Cerebellar cortex (tissue), 1 donor: ENCODE measurements at regions not wholly inside any gene's neighbourhood (a gene's known extent, or its start where the extent isn't known, plus 50 kb on each side); places are given as distances from the start of the nearest gene placed in this dataset.

Source experiments
- DNase-seq: peaks from one replicate; pipeline ENCODE4 v3.0.0-alpha.2; 2015; ENCODE audit warnings: low spot score

GRCh38 chr14:87879389-87879788, 113.6 kb downstream of the GALC start:
- DNase-seq, result no peak

DNA sequence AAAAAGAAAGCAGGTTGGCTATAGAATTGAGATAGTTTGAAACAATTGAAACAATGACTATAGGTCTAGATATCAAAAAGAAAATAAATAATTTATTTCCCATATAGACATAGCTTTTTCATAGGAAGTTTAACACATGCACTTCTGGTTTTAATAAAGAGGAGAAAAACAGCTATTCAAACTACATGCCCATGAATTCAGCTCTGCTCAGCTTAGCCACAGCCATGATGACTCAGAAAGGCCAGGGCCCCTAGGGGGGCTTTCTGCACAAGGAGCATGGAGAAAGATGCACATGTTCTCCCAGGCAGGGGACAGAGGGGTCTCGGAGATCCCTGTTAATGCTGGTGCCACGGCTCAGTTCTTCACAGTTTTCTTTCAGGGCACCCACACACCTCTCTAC, 114.0 kb downstream of the GALC start:
- DNase-seq, result no peak

- DNase-seq, result no peak
Observed at GRCh38 chr14:87877877-87878276, 115.1 kb downstream of the GALC start.

DNA sequence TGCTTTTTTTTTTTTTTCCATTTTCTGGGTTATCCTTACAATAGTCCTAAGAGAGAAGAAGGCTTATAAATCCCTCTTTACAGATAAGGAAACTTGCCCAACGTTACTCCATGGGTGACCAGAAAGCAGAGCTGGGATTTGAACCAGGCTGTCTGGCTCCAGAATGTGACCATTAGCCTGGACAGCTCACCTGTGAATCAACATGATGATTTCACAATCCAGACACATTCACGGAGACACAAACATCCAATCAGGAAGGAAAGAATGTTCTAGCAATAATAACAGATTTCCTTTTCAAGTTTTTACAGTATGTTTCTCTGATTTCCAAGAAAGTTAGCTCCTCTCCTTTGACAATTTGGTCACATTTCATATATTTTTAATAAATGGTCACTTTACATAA, 118.3 kb downstream of the GALC start:
- no peak for DNase-seq

GRCh38 chr14:87873741-87874140, 119.2 kb downstream of the GALC start:
- DNase-seq, result no peak

- DNase-seq, result no peak
Observed at GRCh38 chr14:87869619-87870583, 123.1 kb downstream of the GALC start.

DNA sequence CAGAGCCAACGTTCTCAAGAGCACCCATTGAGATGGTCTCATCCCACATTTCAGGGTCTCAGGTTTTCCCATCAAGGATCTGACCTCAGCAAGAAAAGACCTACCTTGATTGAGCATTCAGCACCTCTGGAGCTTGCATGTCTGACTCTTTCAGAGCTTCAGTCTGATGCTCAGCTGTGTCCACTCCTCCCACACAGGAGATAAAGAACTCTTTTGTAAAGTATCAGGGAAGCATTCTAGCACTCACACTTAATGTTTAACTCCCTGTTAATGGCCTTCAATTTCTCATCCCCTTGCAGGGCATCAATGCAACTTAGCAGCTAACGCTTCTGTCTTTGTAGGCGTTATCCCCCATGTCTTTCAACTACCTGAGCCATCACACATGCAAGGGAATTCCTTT, 124.1 kb downstream of the GALC start:
- DNase-seq, result no peak

DNA sequence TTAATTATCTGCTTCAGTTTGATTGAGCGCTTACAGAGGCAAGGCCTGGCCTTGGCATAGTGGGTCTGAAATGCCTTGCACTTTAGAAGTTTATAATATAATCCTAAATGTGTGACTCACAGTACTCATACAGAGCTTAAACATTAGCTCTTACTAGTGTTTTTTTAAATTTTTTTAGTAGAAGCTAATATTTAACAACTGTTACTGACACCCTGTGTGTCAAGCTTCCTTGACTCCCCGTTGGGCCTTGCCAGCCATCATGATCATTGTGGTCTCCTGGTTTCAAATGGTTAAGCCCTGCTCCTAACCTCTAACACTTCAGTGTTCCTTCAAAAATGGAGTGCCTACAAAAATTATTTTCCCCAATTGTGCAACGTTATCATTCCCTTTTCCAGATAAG, 126.9 kb downstream of the GALC start:
- DNase-seq, result no peak

- no peak for DNase-seq
Observed at GRCh38 chr14:87864356-87865270, 128.4 kb downstream of the GALC start.

DNA sequence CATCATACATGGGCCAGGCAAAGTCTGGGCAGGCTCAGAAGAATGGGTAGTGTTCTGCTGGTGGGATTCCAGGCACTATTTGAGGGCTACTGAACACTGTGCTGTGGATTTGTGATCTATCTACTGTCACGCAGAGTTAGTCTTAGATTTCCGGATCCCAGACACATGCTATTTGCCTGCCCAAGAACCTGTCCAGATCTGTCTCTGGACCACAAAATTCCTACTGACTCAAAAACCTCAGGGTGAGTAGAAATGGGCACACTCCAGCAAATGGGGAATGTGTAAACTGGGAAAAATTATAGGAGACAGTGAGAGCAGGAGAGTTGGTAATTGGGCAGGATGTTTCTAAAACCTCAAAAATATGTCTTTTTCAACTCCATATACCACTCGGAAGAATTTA, 129.9 kb downstream of the GALC start:
- DNase-seq, result no peak

DNA sequence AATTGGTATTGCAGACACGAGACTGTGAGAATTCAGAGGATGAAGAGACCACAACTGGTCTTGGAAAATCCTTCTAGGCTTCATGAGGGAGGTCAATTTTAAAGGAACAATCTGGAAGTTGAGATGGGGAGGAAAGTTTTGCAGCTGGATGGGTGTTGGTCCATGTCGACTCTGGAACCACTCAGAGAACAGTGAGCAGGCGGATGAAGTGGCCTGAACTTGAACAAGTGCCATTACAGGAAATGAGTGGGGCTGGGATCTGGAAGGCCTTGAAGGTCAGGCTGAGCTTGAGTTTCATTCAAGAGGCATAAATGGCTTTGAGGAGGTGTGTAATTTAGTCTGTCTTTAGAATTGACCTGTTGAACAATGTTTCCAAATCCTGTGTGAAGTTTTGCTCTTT, 140.9 kb downstream of the GALC start:
- DNase-seq, result no peak

DNA sequence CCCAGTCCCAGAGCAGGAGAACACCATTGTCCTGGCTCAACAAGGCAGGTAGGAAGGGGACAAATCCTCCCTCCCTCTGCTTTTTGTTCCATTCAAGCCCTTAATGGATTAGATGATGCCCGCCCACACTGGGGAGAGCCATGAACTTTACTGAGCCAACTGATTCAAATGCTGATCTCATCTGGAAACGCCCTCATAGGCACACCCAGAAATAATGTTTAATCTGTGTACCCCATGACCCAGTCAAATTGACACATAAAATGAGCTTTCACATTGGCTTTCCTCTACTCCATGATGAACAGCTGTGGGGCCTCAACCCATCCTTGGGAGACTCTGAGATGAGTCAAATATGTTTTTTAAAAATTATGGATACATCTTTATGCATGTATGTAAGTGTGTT, 141.8 kb downstream of the GALC start:
- no peak for DNase-seq

- DNase-seq, result no peak
Observed at GRCh38 chr14:87847216-87847755, 145.7 kb downstream of the GALC start.

DNA sequence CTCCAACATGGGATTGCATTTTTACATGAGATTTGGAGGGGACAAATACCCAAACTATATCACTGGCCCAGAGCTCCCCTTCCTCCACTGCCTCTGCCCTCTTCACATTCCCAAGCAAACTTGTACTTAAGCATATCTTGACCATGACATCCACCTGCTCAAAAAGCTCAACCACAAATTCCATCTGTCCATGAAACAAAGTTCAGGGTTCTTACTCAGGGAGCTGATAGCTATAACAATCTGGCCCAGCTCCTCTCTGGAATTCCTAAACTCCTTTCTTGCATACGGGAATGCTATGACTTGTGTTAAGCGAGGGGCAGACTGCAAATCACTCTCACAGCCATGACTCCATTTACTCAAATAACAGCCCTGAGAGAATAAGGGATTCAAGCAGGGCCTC, 152.1 kb downstream of the GALC start:
- no peak for DNase-seq

GRCh38 chr14:87838931-87839330, 154.1 kb downstream of the GALC start:
- DNase-seq, result no peak

DNA sequence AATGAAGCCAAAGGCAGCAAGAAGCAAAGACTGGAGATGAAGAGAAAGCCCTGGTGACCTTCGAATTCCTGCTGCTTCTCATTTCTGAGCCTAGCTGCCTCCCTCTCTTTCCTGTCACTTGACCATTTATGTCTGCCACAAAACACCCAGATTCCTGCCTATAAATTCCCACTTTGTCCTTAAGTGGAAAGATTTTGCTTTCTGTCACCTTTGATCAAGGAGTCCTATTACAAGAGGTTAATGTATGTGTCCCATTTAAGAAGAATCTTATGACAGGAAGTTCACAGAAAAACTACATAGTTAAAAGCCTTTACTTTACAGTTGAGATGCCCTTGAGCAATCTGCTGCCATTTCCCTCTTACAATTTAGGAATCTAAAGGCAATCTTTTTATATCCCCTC, 155.7 kb downstream of the GALC start:
- DNase-seq, result no peak

GRCh38 chr14:87834594-87834993, 158.4 kb downstream of the GALC start:
- DNase-seq, result no peak

GRCh38 chr14:87833026-87833425, 160.0 kb downstream of the GALC start:
- DNase-seq, result no peak

- DNase-seq, result no peak
Observed at GRCh38 chr14:87830443-87831096, 162.4 kb downstream of the GALC start.

DNA sequence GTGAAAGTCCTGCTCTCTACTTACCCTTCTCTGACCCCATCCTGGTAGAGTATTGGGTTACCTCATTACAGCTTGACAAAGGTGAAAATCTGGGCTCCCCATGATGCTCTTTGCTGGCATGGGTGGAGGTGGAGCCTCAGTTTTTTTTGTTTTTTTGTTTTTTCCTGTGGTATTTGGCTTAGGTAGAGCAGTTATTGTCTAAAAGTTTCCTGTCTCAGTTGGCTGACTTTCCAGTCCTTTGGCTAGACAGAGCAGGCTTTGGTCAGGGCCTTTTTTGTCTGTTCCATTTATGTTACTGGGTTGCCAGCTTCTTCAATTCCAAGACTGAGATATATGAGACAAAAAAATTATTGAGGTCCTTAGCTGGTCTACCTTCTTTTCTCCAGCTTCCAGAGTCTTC, 163.4 kb downstream of the GALC start:
- no peak for DNase-seq

DNA sequence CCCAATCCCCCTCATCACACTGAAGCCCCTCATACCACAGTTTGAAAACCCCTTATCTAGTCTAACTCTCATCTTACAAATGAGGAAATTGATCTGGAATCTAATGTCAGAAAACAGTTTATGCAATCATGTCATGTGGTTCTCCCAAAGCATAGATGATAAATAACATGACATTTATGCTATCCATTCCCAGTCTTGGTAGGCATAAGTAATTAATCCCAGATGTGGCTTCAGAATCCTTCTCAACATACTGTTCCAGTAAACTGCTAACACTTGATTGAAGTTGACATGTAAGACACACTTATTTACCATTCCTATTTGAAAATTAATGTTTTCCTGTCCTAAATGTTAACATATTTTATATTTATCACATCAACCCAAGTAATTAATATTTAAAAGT, 168.7 kb downstream of the GALC start:
- no peak for DNase-seq

GRCh38 chr14:87816416-87816815, 176.6 kb downstream of the GALC start:
- DNase-seq, result no peak
